Endothelial cell of umbilical vein (primary cell): ENCODE measurements at regions not wholly inside any gene's neighbourhood (a gene's known extent, or its start where the extent isn't known, plus 50 kb on each side); places are given as distances from the start of the nearest gene placed in this dataset.
"Not testable (repeated sequence)": the region's sequence is repeated elsewhere in the genome, so short reads cannot be mapped to it uniquely, and the experiment has no call there.

ENCODE experiments used
- BruUV-seq: library from RNA; stranded (reverse); fragments of 400-500 nt; replicated peaks from 2 replicates; lab custom pipeline; 2021; lab: Mats Ljungman, UMichigan
- CTCF ChIA-PET: fragments of 300-600, 350-600 bp; sonication (Branson Sonifier 250); formaldehyde crosslinking; loops from one replicate; lab custom pipeline; 2021; ENCODE audit warnings: antibody characterized with exemption, inconsistent platforms; lab: Charles Lee
- POLR2A ChIA-PET: fragments of 300-600, 350-600 bp; sonication (Branson Sonifier 250); formaldehyde crosslinking; loops from one replicate; lab custom pipeline; 2021; ENCODE audit warnings: antibody characterized with exemption, inconsistent platforms; lab: Charles Lee
- DNase-seq: peaks from one replicate; pipeline ENCODE4 v3.0.0-alpha.2; 2011; ENCODE audit warnings: low read depth, low spot score
- FAIRE-seq: peaks from 2 replicates; lab custom pipeline; 2011; peaks lifted over from hg19 to GRCh38; lab: Jason Lieb, UNC
- H2AFZ ChIP-seq: 2 replicates; pipeline ENCODE4 v1.6.0; 2012; ENCODE audit warnings: low read depth, low read length, control low read depth, inconsistent platforms
- H3K27ac ChIP-seq: 2 replicates; pipeline ENCODE4 v1.5.1; 2011; ENCODE audit warnings: low read depth, mild to moderate bottlenecking, control low read depth, low read length, moderate library complexity; ENCODE audit not compliant: insufficient read depth
- H3K27me3 ChIP-seq, 2 experiments: 2 replicates each; pipeline versions ENCODE4 v1.6.0 to v1.6.1; 2011; ENCODE audit warnings: low read length in 2 of 2, mixed read lengths in 1 of 2; ENCODE audit not compliant: control insufficient read depth in 2 of 2, insufficient read depth in 2 of 2
- H3K36me3 ChIP-seq, 2 experiments: 2 replicates in 1 of 2; 3 replicates in 1 of 2; pipeline ENCODE4 v1.5.1; 2011; ENCODE audit warnings: low read length in 2 of 2, mild to moderate bottlenecking in 1 of 2, moderate library complexity in 1 of 2; ENCODE audit not compliant: control insufficient read depth in 2 of 2, insufficient read depth in 2 of 2; ENCODE audit errors: extremely low read depth in 1 of 2
- H3K4me1 ChIP-seq: 3 replicates; pipeline ENCODE4 v1.5.1; 2011; ENCODE audit warnings: mild to moderate bottlenecking, low read length; ENCODE audit not compliant: control insufficient read depth, insufficient read depth; ENCODE audit errors: extremely low read depth
- H3K4me2 ChIP-seq: 2 replicates; pipeline ENCODE4 v1.6.1; 2011; ENCODE audit warnings: low read length, control low read depth, mixed read lengths; ENCODE audit not compliant: insufficient read depth
- H3K4me3 ChIP-seq, 3 experiments: fragments of 200-600 bp in 1 of 3; sonication (generic), shearing (Covaris generic) in 1 of 3; replicated peaks in 1 of 3; 2 replicates each; pipeline ENCODE4 v1.5.1; 2011 to 2016; ENCODE audit warnings: control low read depth in 3 of 3, low read length in 3 of 3, mild to moderate bottlenecking in 2 of 3, inconsistent platforms in 1 of 3, low read depth in 1 of 3, moderate library complexity in 1 of 3; ENCODE audit not compliant: insufficient read depth in 1 of 3
- H3K79me2 ChIP-seq: 2 replicates; pipeline ENCODE4 v1.6.0; 2012; ENCODE audit warnings: low read length, inconsistent platforms; ENCODE audit not compliant: control insufficient read depth, insufficient read depth
- H3K9ac ChIP-seq: replicated peaks from 2 replicates; pipeline ENCODE3; 2011; ENCODE audit warnings: low read length, control low read depth; ENCODE audit not compliant: insufficient read depth; ENCODE audit errors: extremely low read depth
- H3K9me1 ChIP-seq: replicated peaks from 3 replicates; pipeline ENCODE4 v1.6.0; 2011; ENCODE audit warnings: mild to moderate bottlenecking, low read length; ENCODE audit not compliant: control insufficient read depth, insufficient read depth; ENCODE audit errors: extremely low read depth
- H3K9me3 ChIP-seq: replicated peaks from 2 replicates; pipeline ENCODE4 v1.5.1; 2012; ENCODE audit warnings: low read length, inconsistent platforms; ENCODE audit not compliant: control insufficient read depth, insufficient read depth
- H4K20me1 ChIP-seq: replicated peaks from 2 replicates; pipeline ENCODE3; 2011; ENCODE audit warnings: mild to moderate bottlenecking, low read length; ENCODE audit not compliant: control insufficient read depth, insufficient read depth; ENCODE audit errors: extremely low read depth
- EZH2 ChIP-seq: IDR thresholded peaks from 2 replicates; pipeline ENCODE4 v1.6.1; 2012; ENCODE audit warnings: borderline replicate concordance, low read depth, mild to moderate bottlenecking, moderate library complexity, low read length, inconsistent platforms; ENCODE audit not compliant: severe bottlenecking
- FOS ChIP-seq: IDR thresholded peaks from 2 replicates; pipeline ENCODE4 v1.6.1; 2011; ENCODE audit warnings: mild to moderate bottlenecking, low read length, moderate library complexity, borderline replicate concordance; ENCODE audit not compliant: insufficient read depth
- GATA2 ChIP-seq: IDR thresholded peaks from 2 replicates; pipeline ENCODE4 v1.7.0; 2011; ENCODE audit warnings: low read depth, mild to moderate bottlenecking, moderate library complexity, mixed read lengths, low read length; ENCODE audit not compliant: insufficient read length, insufficient read depth
- JUN ChIP-seq: IDR thresholded peaks from 2 replicates; pipeline ENCODE4 v1.6.1; 2011; ENCODE audit warnings: borderline replicate concordance, low read depth; ENCODE audit not compliant: insufficient read length, insufficient read depth
- MAX ChIP-seq: IDR thresholded peaks from 2 replicates; pipeline ENCODE4 v1.6.1; 2011; ENCODE audit not compliant: insufficient read depth, insufficient read length
- MYC ChIP-seq: IDR thresholded peaks from one replicate; pipeline ENCODE4 v1.6.1; 2011; ENCODE audit warnings: mild to moderate bottlenecking, low read depth, low read length
- POLR2A ChIP-seq: IDR thresholded peaks from 2 replicates; pipeline ENCODE4 v1.6.1; 2012; ENCODE audit warnings: low read depth, mild to moderate bottlenecking, control low read depth, low read length
- POLR2AphosphoS5 ChIP-seq: IDR thresholded peaks from 2 replicates; pipeline ENCODE4 v1.6.1; 2012; ENCODE audit warnings: low read depth, mild to moderate bottlenecking, control low read depth, low read length, moderate library complexity; ENCODE audit not compliant: insufficient read depth
- dilution Hi-C: fragments of 300-500 bp; cut with MboI; formaldehyde crosslinking; loops from one replicate; pipeline ENCODE4 v1.15.0; 2019; ENCODE audit warnings: low sequenced_read_pairs; ENCODE audit not compliant: extremely low pct_ligation_motif_present
- intact Hi-C: fragments of 100-400 bp; cut with micrococcal nuclease; formaldehyde crosslinking; loops from one replicate; pipeline ENCODE4 v1.10.0; 2022

- dilution Hi-C loops, FAIRE-seq, H3K4me2 ChIP-seq, CTCF ChIA-PET, H3K9me3 ChIP-seq, intact Hi-C loops, H3K4me1 ChIP-seq, DNase-seq, H3K27me3 ChIP-seq, H2AFZ ChIP-seq, POLR2A ChIA-PET, H3K79me2 ChIP-seq, BruUV-seq, H4K20me1 ChIP-seq, H3K27ac ChIP-seq, H3K9me1 ChIP-seq, H3K36me3 ChIP-seq, H3K4me3 ChIP-seq, H3K9ac ChIP-seq: not testable (repeated sequence)
Measured at GRCh38 chr5:56724857-56725256, 90.5 kb upstream of the MAP3K1 start.

DNA sequence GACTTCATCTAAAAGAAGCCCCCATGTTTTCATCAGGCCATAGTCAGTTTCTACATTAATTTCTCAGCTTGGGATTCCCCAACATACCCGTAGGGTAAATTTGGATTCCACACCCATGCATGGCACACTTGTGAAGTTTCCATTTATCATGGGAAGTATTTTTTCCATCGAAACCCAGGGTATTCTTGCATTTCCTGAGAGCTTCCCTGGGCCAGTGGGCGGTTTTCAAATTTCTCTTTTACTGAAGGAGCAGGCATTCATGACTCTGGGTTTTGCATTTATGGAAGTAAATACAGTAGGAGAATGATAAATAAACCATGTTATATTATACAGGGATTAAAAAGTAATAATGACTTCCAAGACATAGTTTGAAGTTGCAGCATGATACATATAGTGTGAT lies 93.0 kb upstream of the MAP3K1 start:
- Histone ChIP-seq H3K27ac (no peak overlapping the region), H3K9me1 (no peaks in the 10 kb centered on the region), H4K20me1 (no peaks in the 10 kb centered on the region), H3K4me2 (no peak overlapping the region), H2AFZ (no peak overlapping the region), H3K4me1 (no peaks in the 10 kb centered on the region), H3K36me3 (no peaks in the 10 kb centered on the region), H3K79me2 (no peaks in the 10 kb centered on the region), H3K27me3 (peaks cover 11 to 20% of the 10 kb centered on the region in 2 experiments), H3K9me3 (no peaks in the 10 kb centered on the region), H3K9ac (no peak overlapping the region), H3K4me3 (no peak overlapping the region)
- FAIRE-seq, result no peak
- ChIA-PET POLR2A (no interaction called here), CTCF (interaction anchor here (0.8 kb wide), 1 partner anchor 15 kb away, joined by 3 read pairs; no protein-coding TSS in a partner anchor)
- DNase-seq, result no peak
- intact Hi-C loops (no loop called here), dilution Hi-C loops (no loop called here)
- BruUV-seq, result no TSS peak
- TF ChIP-seq MYC (no peak), EZH2 (no peak), JUN (no peak), GATA2 (no peak), POLR2A (no peak), MAX (no peak), FOS (no peak), POLR2AphosphoS5 (no peak)
